Gastrocnemius medialis (tissue), 4 donors: ENCODE measurements at regions not wholly inside any gene's neighbourhood (a gene's known extent, or its start where the extent isn't known, plus 50 kb on each side); places are given as distances from the start of the nearest gene placed in this dataset.

ENCODE experiments used
- CTCF ChIP-seq, 5 experiments: fragments of 450-650 bp in 3 of 5; fragments of 200-600 bp in 2 of 5; sonication (generic) in 2 of 5; IDR thresholded peaks in 4 of 5; conservative IDR thresholded peaks in 1 of 5; 1 replicate in 4 of 5; 2 replicates in 1 of 5; pipeline ENCODE4 v1.5.1; 2016 to 2019; ENCODE audit warnings: antibody characterized with exemption in 5 of 5, mild to moderate bottlenecking in 3 of 5, moderate library complexity in 3 of 5
- POLR2A ChIP-seq, 2 donors: fragments of 450-650 bp; IDR thresholded peaks; one replicate each; pipeline ENCODE4 v1.6.1; 2017; ENCODE audit warnings: antibody characterized with exemption in 2 of 2, mild to moderate bottlenecking in 2 of 2, moderate library complexity in 2 of 2

DNA sequence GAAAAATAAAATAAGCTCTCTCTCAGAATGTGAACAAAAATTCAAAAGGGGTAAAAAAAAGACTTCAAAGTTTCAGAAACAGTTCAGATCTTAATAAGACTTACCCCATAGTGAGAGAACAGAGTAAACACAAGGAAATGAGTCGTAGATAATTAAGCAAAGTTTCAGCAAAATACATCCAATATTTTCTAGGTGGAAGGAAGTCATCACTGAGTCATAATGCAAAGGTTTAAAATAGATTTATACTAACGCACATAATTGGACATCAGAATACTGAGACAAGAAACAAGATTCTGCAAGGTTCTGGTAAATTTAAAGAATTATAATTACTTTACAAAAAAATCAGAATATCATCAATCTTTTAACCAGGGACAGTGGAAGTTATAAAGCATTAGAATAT is 1370.7 kb upstream of the ATXN8OS start:
- TF ChIP-seq CTCF (IDR thresholded peaks at IDR 0.05 in 4 of 5, conservative IDR thresholded peaks at IDR 0.05 in 1 of 5) (no peak), POLR2A (IDR thresholded peaks at IDR 0.05) (no peak)
